H1 (cell line): ENCODE measurements at regions not wholly inside any gene's neighbourhood (a gene's known extent, or its start where the extent isn't known, plus 50 kb on each side); places are given as distances from the start of the nearest gene placed in this dataset.

ENCODE experiments used
- CTCF ChIA-PET: fragments of 300-600 bp; sonication (Branson Sonifier 250); formaldehyde crosslinking; loops from one replicate; lab custom pipeline; 2021; ENCODE audit not compliant: partially characterized antibody; lab: Charles Lee
- POLR2A ChIA-PET: fragments of 300-600 bp; sonication (Branson Sonifier 250); formaldehyde crosslinking; loops from one replicate; lab custom pipeline; 2021; ENCODE audit warnings: inconsistent platforms; ENCODE audit not compliant: partially characterized antibody; lab: Charles Lee
- DNase-seq, 2 experiments: peaks; one replicate each; pipeline versions ENCODE4 v3.0.0 to v3.0.0-alpha.2; 2010 to 2022; ENCODE audit warnings: low spot score in 2 of 2, low read depth in 1 of 2, mixed read lengths in 1 of 2
- FAIRE-seq: peaks from 2 replicates; lab custom pipeline; 2011; peaks lifted over from hg19 to GRCh38; lab: Jason Lieb, UNC
- H2AFZ ChIP-seq: 2 replicates; pipeline ENCODE4 v1.8.1; 2012; ENCODE audit warnings: low read length, inconsistent platforms
- H2AK5ac ChIP-seq: 2 replicates; pipeline ENCODE4 v1.6.1; 2013; ENCODE audit warnings: low read depth, low read length
- H2BK120ac ChIP-seq: replicated peaks from 2 replicates; pipeline ENCODE3; 2013; ENCODE audit warnings: low read depth, low read length, inconsistent platforms
- H2BK12ac ChIP-seq: 2 replicates; pipeline ENCODE4 v1.6.1; 2013; ENCODE audit warnings: low read depth, low read length
- H2BK15ac ChIP-seq: 2 replicates; pipeline ENCODE4 v1.6.1; 2013; ENCODE audit warnings: low read length
- H2BK20ac ChIP-seq: 2 replicates; pipeline ENCODE4 v1.6.1; 2013; ENCODE audit warnings: low read length
- H2BK5ac ChIP-seq: 2 replicates; pipeline ENCODE4 v1.6.1; 2013; ENCODE audit warnings: low read depth, low read length
- H3K14ac ChIP-seq: 2 replicates; pipeline ENCODE4 v1.6.1; 2013; ENCODE audit warnings: inconsistent platforms; ENCODE audit not compliant: insufficient read length
- H3K18ac ChIP-seq: 2 replicates; pipeline ENCODE4 v1.6.1; 2013; ENCODE audit warnings: low read length; ENCODE audit errors: extremely low read depth
- H3K23ac ChIP-seq: 2 replicates; pipeline ENCODE4 v1.6.1; 2013; ENCODE audit warnings: inconsistent platforms; ENCODE audit not compliant: insufficient read length
- H3K23me2 ChIP-seq: 2 replicates; pipeline ENCODE4 v1.6.1; 2013; ENCODE audit warnings: low read depth, low read length
- H3K27ac ChIP-seq: 2 replicates; pipeline ENCODE4 v1.6.1; 2011; ENCODE audit warnings: low read depth, low read length, inconsistent platforms
- H3K27me3 ChIP-seq, 4 experiments: replicated peaks in 1 of 4; 1 replicate in 1 of 4; 2 replicates in 3 of 4; pipeline versions ENCODE4 v1.6.1 to v1.8.1; 2011 to 2013; ENCODE audit warnings: low read length in 3 of 4, mild to moderate bottlenecking in 3 of 4, inconsistent platforms in 2 of 4, mixed read lengths in 2 of 4, moderate library complexity in 1 of 4; ENCODE audit not compliant: control insufficient read depth in 3 of 4, insufficient read depth in 3 of 4; ENCODE audit errors: extremely low read depth in 1 of 4
- H3K36me3 ChIP-seq, 4 experiments: 2 replicates each; pipeline versions ENCODE4 v1.6.1 to v1.8.1; 2011 to 2013; ENCODE audit warnings: mild to moderate bottlenecking in 4 of 4, low read length in 3 of 4, moderate library complexity in 2 of 4, control low read depth in 1 of 4, inconsistent platforms in 1 of 4; ENCODE audit not compliant: insufficient read depth in 4 of 4, control insufficient read depth in 2 of 4
- H3K4ac ChIP-seq: replicated peaks from 2 replicates; pipeline ENCODE3; 2013; ENCODE audit warnings: low read length, low read depth, mixed read lengths, inconsistent platforms; ENCODE audit not compliant: insufficient read length
- H3K4me1 ChIP-seq, 4 experiments: replicated peaks in 1 of 4; 1 replicate in 1 of 4; 2 replicates in 3 of 4; pipeline versions ENCODE4 v1.6.1 to v1.8.1; 2011 to 2013; ENCODE audit warnings: low read length in 3 of 4, inconsistent platforms in 2 of 4, mixed read lengths in 1 of 4; ENCODE audit not compliant: insufficient read depth in 4 of 4, control insufficient read depth in 3 of 4
- H3K4me2 ChIP-seq, 2 experiments: 2 replicates each; pipeline versions ENCODE4 v1.6.1 to v1.8.1; 2011 to 2013; ENCODE audit warnings: low read depth in 2 of 2, low read length in 2 of 2, control low read depth in 1 of 2, inconsistent platforms in 1 of 2, mild to moderate bottlenecking in 1 of 2; ENCODE audit not compliant: insufficient read depth in 1 of 2
- H3K4me3 ChIP-seq, 4 experiments: fragments of 200-600, 300-600 bp in 1 of 4; sonication (generic), shearing (Covaris generic), sonication (Bioruptor Twin) in 1 of 4; 2 replicates each; pipeline versions ENCODE4 v1.5.1 to v1.8.1; 2011 to 2016; ENCODE audit warnings: low read length in 4 of 4, low read depth in 3 of 4, control low read depth in 2 of 4, inconsistent platforms in 2 of 4, mild to moderate bottlenecking in 2 of 4, mixed read lengths in 1 of 4, moderate library complexity in 1 of 4; ENCODE audit not compliant: insufficient read depth in 2 of 4; ENCODE audit errors: extremely low read depth in 1 of 4
- H3K56ac ChIP-seq: replicated peaks from 2 replicates; pipeline ENCODE3; 2013; ENCODE audit warnings: low read depth, mild to moderate bottlenecking, mixed read lengths, low read length, inconsistent platforms; ENCODE audit not compliant: insufficient read length
- H3K79me1 ChIP-seq: 2 replicates; pipeline ENCODE4 v1.6.1; 2013; ENCODE audit warnings: low read depth, low read length, control low read depth
- H3K79me2 ChIP-seq, 2 experiments: 2 replicates each; pipeline versions ENCODE4 v1.6.1 to v1.8.1; 2012 to 2013; ENCODE audit warnings: low read length in 2 of 2, mild to moderate bottlenecking in 2 of 2, inconsistent platforms in 1 of 2; ENCODE audit not compliant: insufficient read depth in 2 of 2, control insufficient read depth in 1 of 2
- H3K9ac ChIP-seq, 4 experiments: replicated peaks in 1 of 4; 1 replicate in 1 of 4; 2 replicates in 3 of 4; pipeline versions ENCODE4 v1.6.1 to v1.8.1; 2011 to 2013; ENCODE audit warnings: low read depth in 3 of 4, low read length in 3 of 4, control low read depth in 2 of 4, mild to moderate bottlenecking in 2 of 4, moderate library complexity in 2 of 4, inconsistent platforms in 1 of 4; ENCODE audit errors: extremely low read depth in 1 of 4
- H3K9me3 ChIP-seq, 2 experiments: 2 replicates each; pipeline versions ENCODE4 v1.6.1 to v1.8.1; 2012 to 2013; ENCODE audit warnings: mild to moderate bottlenecking in 2 of 2, moderate library complexity in 2 of 2, control low read depth in 1 of 2, inconsistent platforms in 1 of 2, low read depth in 1 of 2, low read length in 1 of 2, mixed read lengths in 1 of 2; ENCODE audit not compliant: insufficient read depth in 2 of 2
- H4K20me1 ChIP-seq, 2 experiments: replicated peaks in 1 of 2; 2 replicates each; pipeline versions ENCODE3 to v1.8.1; 2011 to 2013; ENCODE audit warnings: inconsistent platforms in 2 of 2, low read length in 2 of 2, mild to moderate bottlenecking in 1 of 2; ENCODE audit not compliant: insufficient read depth in 2 of 2, control insufficient read depth in 1 of 2
- H4K5ac ChIP-seq: 2 replicates; pipeline ENCODE4 v1.6.1; 2013; ENCODE audit warnings: low read length, low read depth, mixed read lengths, inconsistent platforms; ENCODE audit not compliant: insufficient read length
- H4K8ac ChIP-seq: 2 replicates; pipeline ENCODE4 v1.8.0; 2013; ENCODE audit warnings: mild to moderate bottlenecking, moderate library complexity, low read length, inconsistent platforms; ENCODE audit not compliant: insufficient read depth; ENCODE audit errors: extremely low read depth
- H4K91ac ChIP-seq: replicated peaks from 2 replicates; pipeline ENCODE3; 2013; ENCODE audit warnings: low read length, mixed read lengths, inconsistent platforms; ENCODE audit not compliant: insufficient read length
- BRCA1 ChIP-seq: IDR thresholded peaks from 2 replicates; pipeline ENCODE4 v1.6.1; 2012; ENCODE audit warnings: low read depth, low read length, improper control_type of control experiment
- RXRA ChIP-seq: IDR thresholded peaks from 2 replicates; pipeline ENCODE4 v1.6.1; 2011; ENCODE audit warnings: low read depth, mild to moderate bottlenecking, low read length, moderate library complexity; ENCODE audit not compliant: insufficient read depth
- SAP30 ChIP-seq: fragments of 300-600 bp; sonication (generic); IDR thresholded peaks from 2 replicates; pipeline ENCODE4 v1.7.1; 2012; ENCODE audit warnings: low read length, moderate library complexity, mild to moderate bottlenecking, inconsistent platforms; ENCODE audit not compliant: insufficient read depth, insufficient replicate concordance
- SUZ12 ChIP-seq: fragments of 200-600 bp; sonication (generic); IDR thresholded peaks from 2 replicates; pipeline ENCODE4 v1.6.1; 2012; ENCODE audit warnings: mild to moderate bottlenecking, inconsistent platforms, low read length, moderate library complexity, mixed read lengths
- WGBS, 2 experiments: shearing (Covaris generic) in 1 of 2; methylation state at CpG; one replicate each; pipeline versions ENCODE4 v1.1.6 to v1.1.7; 2013 to 2015; ENCODE audit warnings: low lambda C conversion rate in 2 of 2, mixed read lengths in 2 of 2, inconsistent platforms in 1 of 2, low coverage in 1 of 2, missing lambda C conversion rate in 1 of 2; ENCODE audit not compliant: insufficient replicate concordance in 2 of 2, insufficient coverage in 1 of 2, insufficient read length in 1 of 2; ENCODE audit errors: extremely low coverage in 1 of 2, missing lambda C conversion rate in 1 of 2; 5-methylcytosine and 5-hydroxymethylcytosine counted together
- TF ChIP-seq, protein P1 (sequence below): IDR thresholded peaks from 2 replicates; pipeline ENCODE4 v1.6.1; 2012; ENCODE audit warnings: inconsistent platforms

DNA sequence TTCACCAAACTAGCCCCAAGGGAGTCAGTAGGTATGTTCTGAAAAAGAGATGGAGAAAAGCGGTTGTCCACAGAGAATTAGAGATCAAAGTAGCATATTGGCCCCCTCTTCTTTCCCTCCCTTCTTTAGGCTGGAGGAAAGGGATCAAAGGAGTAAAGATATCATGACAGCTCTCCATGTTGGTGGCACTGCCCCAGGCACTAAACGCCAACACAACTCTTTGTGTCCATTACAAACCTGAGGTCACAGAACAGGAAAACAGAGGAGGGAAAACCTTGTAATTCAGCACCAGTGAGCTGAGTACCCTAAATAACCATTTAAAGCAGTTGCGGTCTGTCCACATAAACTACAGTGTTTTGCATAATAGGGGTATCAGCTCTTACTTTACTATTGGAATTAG lies 113.0 kb upstream of the TFAP2D start:
- ChIA-PET POLR2A (no interaction called here), CTCF (interaction anchor here (0.6 to 4.0 kb wide), 18 partner anchors 9 to 512 kb away, joined by 3 to 28 read pairs (median 3); no protein-coding TSS in a partner anchor)
- H3K14ac ChIP-seq: no peak overlapping the region
- no peak overlapping the region for H3K23ac ChIP-seq
- H2BK5ac ChIP-seq: no peak overlapping the region
- no peak overlapping the region for H3K4ac ChIP-seq
- 79% methylated on average over 3 of the region's 3 CpGs; no CpG with 5 or more reads in 1 of the 2 experiments for WGBS, 2 experiments
- H2BK20ac ChIP-seq: no peak overlapping the region
- no peak overlapping the region for H2BK120ac ChIP-seq
- H2AFZ ChIP-seq: no peak overlapping the region
- H3K27ac ChIP-seq: no peak overlapping the region; the same call in 1 of the 2 replicates
- FAIRE-seq: no peak
- H3K4me2 ChIP-seq: no peak overlapping the region
- no peak overlapping the region for H3K18ac ChIP-seq
- no peak overlapping the region for H2BK15ac ChIP-seq
- no peak overlapping the region for H4K8ac ChIP-seq
- no peaks in the 10 kb centered on the region for H3K23me2 ChIP-seq
- no peak overlapping the region for H3K4me3 ChIP-seq
- H3K79me1 ChIP-seq: no peaks in the 10 kb centered on the region
- H3K9me3 ChIP-seq: no peaks in the 10 kb centered on the region
- H4K20me1 ChIP-seq: no peaks in the 10 kb centered on the region
- no peaks in the 10 kb centered on the region for H3K36me3 ChIP-seq
- H4K5ac ChIP-seq: no peak overlapping the region
- H3K56ac ChIP-seq: no peak overlapping the region
- no peaks in the 10 kb centered on the region for H3K4me1 ChIP-seq
- no peak overlapping the region for H2AK5ac ChIP-seq
- H2BK12ac ChIP-seq: no peak overlapping the region
- DNase-seq: no peak
- no peaks in the 10 kb centered on the region for H3K79me2 ChIP-seq
- no peak overlapping the region for H4K91ac ChIP-seq
- no peaks in the 10 kb centered on the region for H3K27me3 ChIP-seq
- no peak overlapping the region for H3K9ac ChIP-seq
- no peak for TF ChIP-seq SAP30
- no peak for TF ChIP-seq SUZ12
- TF ChIP-seq BRCA1: no peak
- TF ChIP-seq, protein P1, sequence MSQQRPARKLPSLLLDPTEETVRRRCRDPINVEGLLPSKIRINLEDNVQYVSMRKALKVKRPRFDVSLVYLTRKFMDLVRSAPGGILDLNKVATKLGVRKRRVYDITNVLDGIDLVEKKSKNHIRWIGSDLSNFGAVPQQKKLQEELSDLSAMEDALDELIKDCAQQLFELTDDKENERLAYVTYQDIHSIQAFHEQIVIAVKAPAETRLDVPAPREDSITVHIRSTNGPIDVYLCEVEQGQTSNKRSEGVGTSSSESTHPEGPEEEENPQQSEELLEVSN: no peak
- TF ChIP-seq RXRA: no peak
